ENCODE measurements at regions not wholly inside any gene's neighbourhood (a gene's known extent, or its start where the extent isn't known, plus 50 kb on each side); places are given as distances from the start of the nearest gene placed in this dataset.
"Not testable (repeated sequence)": the region's sequence is repeated elsewhere in the genome, so short reads cannot be mapped to it uniquely, and the experiment has no call there.

DNA sequence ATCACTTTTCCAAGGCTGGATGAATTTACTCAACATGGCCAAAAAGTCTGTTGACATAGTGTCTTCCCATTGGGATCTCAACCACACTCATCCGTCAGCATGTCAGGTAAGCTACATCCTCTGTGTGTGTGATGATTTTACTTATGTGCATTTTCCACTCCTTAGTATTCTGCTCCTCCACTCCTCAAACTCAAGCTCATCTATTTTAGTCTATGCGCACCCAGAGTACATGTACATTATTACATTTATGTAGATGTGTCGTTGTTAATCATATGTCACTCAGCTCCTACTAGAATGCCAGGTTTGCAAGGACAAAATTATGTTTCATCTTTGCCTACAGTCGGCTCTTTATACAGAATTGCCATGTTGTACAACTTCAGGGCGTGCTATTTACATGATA, 216.0 kb downstream of the ZNF37A start:
- H3K36me3 ChIP-seq (ENCODE audit: control insufficient read depth, insufficient read depth, low read length); H3K27me3 ChIP-seq (ENCODE audit: control insufficient read depth, insufficient read depth, low read length): not testable (repeated sequence)

GRCh38 chr10:38315090-38315805, 221.1 kb downstream of the ZNF37A start:
- not testable (repeated sequence) for H3K36me3 ChIP-seq (ENCODE audit: control insufficient read depth, insufficient read depth, low read length); H3K4me1 ChIP-seq (ENCODE audit: control insufficient read depth, insufficient read depth, low read length); H3K4me3 ChIP-seq (ENCODE audit: low read length); H3K27ac ChIP-seq (ENCODE audit: low read depth, low read length); H3K27me3 ChIP-seq (ENCODE audit: control insufficient read depth, insufficient read depth, low read length); H3K9ac ChIP-seq (ENCODE audit: low read length)

More for the DNA sequence above, 216.0 kb downstream of the ZNF37A start:
- not testable (repeated sequence) for H3K9ac ChIP-seq (ENCODE audit: low read length); H3K4me1 ChIP-seq (ENCODE audit: control insufficient read depth, insufficient read depth, low read length); H3K27ac ChIP-seq (ENCODE audit: low read depth, low read length); H3K4me3 ChIP-seq (ENCODE audit: low read length)

DNA sequence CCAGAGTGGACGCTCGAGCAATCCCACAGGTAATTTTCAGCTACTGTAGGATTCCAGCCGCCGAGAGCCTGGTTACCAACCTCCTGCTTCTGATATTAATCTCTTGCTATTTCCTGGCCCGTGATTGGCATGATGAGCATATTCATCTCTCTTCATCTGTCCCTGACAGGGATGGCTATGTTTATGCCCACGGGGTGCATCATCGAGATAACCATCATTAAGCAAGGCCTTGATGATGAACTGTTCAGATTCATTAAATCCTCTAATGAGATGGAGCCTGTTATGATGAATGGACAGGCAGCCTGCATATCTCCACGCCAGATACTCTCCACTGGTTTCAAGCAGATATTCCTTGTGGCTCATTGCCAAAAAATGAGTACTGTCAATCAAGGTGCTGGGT, 227.3 kb downstream of the ZNF37A start:
- not testable (repeated sequence) for H3K27ac ChIP-seq (ENCODE audit: low read depth, low read length); H3K4me1 ChIP-seq (ENCODE audit: control insufficient read depth, insufficient read depth, low read length); H3K27me3 ChIP-seq (ENCODE audit: control insufficient read depth, insufficient read depth, low read length); H3K4me3 ChIP-seq (ENCODE audit: low read length); H3K36me3 ChIP-seq (ENCODE audit: control insufficient read depth, insufficient read depth, low read length); H3K9ac ChIP-seq (ENCODE audit: low read length)

GRCh38 chr10:38330306-38330705, 236.2 kb downstream of the ZNF37A start:
- H3K27ac ChIP-seq (ENCODE audit: low read depth, low read length); H3K36me3 ChIP-seq (ENCODE audit: control insufficient read depth, insufficient read depth, low read length); H3K4me1 ChIP-seq (ENCODE audit: control insufficient read depth, insufficient read depth, low read length); H3K4me3 ChIP-seq (ENCODE audit: low read length); H3K27me3 ChIP-seq (ENCODE audit: control insufficient read depth, insufficient read depth, low read length); H3K9ac ChIP-seq (ENCODE audit: low read length): not testable (repeated sequence)

- H3K27ac ChIP-seq (ENCODE audit: low read depth, low read length); H3K27me3 ChIP-seq (ENCODE audit: control insufficient read depth, insufficient read depth, low read length); H3K9ac ChIP-seq (ENCODE audit: low read length); H3K4me3 ChIP-seq (ENCODE audit: low read length); H3K4me1 ChIP-seq (ENCODE audit: control insufficient read depth, insufficient read depth, low read length); H3K36me3 ChIP-seq (ENCODE audit: control insufficient read depth, insufficient read depth, low read length): not testable (repeated sequence)
Observed at GRCh38 chr10:38331106-38331505, 237.0 kb downstream of the ZNF37A start.

GRCh38 chr10:38333699-38334098, 239.6 kb downstream of the ZNF37A start:
- H3K27me3 ChIP-seq (ENCODE audit: control insufficient read depth, insufficient read depth, low read length); H3K4me1 ChIP-seq (ENCODE audit: control insufficient read depth, insufficient read depth, low read length); H3K36me3 ChIP-seq (ENCODE audit: control insufficient read depth, insufficient read depth, low read length); H3K9ac ChIP-seq (ENCODE audit: low read length); H3K4me3 ChIP-seq (ENCODE audit: low read length); H3K27ac ChIP-seq (ENCODE audit: low read depth, low read length): not testable (repeated sequence)

DNA sequence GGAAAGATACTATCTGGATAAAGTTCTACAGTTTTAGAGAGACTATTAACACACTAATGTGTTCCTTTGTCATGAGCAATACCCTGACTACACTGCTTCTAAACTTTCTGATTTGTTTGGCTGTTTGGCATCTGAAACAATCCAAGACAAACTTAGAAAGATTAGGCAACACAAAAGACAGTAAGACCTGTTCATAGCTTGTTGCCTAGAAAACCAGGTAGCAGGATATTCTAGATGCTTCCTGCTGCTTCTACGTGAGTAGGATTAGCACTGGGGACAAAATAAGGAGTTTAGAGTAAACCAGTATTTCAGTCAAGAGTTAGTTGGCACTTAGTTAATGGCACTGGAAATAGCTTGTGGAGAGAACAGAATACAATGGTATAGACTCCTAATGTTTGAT, 256.5 kb downstream of the ZNF37A start:
- H3K4me1 ChIP-seq (ENCODE audit: control insufficient read depth, insufficient read depth, low read length); H3K27ac ChIP-seq (ENCODE audit: low read depth, low read length); H3K36me3 ChIP-seq (ENCODE audit: control insufficient read depth, insufficient read depth, low read length); H3K27me3 ChIP-seq (ENCODE audit: control insufficient read depth, insufficient read depth, low read length); H3K9ac ChIP-seq (ENCODE audit: low read length); H3K4me3 ChIP-seq (ENCODE audit: low read length): not testable (repeated sequence)

- H3K36me3 ChIP-seq (ENCODE audit: control insufficient read depth, insufficient read depth, low read length); H3K27me3 ChIP-seq (ENCODE audit: control insufficient read depth, insufficient read depth, low read length); H3K4me3 ChIP-seq (ENCODE audit: low read length); H3K27ac ChIP-seq (ENCODE audit: low read depth, low read length); H3K9ac ChIP-seq (ENCODE audit: low read length); H3K4me1 ChIP-seq (ENCODE audit: control insufficient read depth, insufficient read depth, low read length): not testable (repeated sequence)
Observed at GRCh38 chr10:38354410-38354809, 260.3 kb downstream of the ZNF37A start.

DNA sequence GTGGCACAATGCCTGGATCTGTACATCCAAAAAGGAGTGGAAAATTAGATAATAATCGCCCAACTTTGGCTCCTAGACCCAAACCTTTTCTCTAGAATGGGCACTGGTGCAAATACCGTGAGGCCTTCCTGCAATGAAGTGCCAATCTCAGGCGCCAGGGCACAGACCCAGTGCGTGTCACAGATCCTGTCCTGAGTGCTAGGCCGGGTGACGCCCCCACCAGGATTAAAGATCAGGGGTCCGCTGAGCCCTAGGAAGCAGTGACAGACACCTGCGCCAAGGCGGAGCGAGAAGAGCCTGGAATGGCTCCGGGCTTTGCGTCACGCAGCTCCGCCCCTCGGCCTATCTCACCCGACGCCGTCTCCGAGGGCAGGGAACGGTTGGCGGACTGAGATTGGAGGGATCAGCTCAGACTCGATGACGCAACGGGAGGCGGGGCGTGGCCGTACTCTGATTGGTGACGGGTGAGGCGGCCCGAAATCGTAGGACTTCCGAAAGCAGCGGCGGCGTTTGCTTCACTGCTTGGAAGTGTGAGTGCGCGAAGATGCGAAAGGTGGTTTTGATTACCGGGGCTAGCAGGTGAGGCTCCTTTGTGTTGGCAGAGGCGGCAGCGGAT, 261.9 kb downstream of the ZNF37A start:
- peak overlapping the region; percentile 68 for H3K4me3 ChIP-seq (ENCODE audit: low read length)
- H3K9ac ChIP-seq (ENCODE audit: low read length) = peak overlapping the region; percentile 57
- H3K27ac ChIP-seq (ENCODE audit: low read depth, low read length) = peak overlapping the region; percentile 75
- H3K36me3 ChIP-seq (ENCODE audit: control insufficient read depth, insufficient read depth, low read length); H3K4me1 ChIP-seq (ENCODE audit: control insufficient read depth, insufficient read depth, low read length); H3K27me3 ChIP-seq (ENCODE audit: control insufficient read depth, insufficient read depth, low read length): not testable (repeated sequence)

GRCh38 chr10:38356527-38356926, 262.4 kb downstream of the ZNF37A start:
- H3K36me3 ChIP-seq (ENCODE audit: control insufficient read depth, insufficient read depth, low read length); H3K27me3 ChIP-seq (ENCODE audit: control insufficient read depth, insufficient read depth, low read length); H3K4me1 ChIP-seq (ENCODE audit: control insufficient read depth, insufficient read depth, low read length): not testable (repeated sequence)
- H3K27ac ChIP-seq (ENCODE audit: low read depth, low read length) = peak overlapping the region; percentile 52
- peak overlapping the region; percentile 68 for H3K4me3 ChIP-seq (ENCODE audit: low read length)
- H3K9ac ChIP-seq (ENCODE audit: low read length) = peak overlapping the region; percentile 57

- H3K36me3 ChIP-seq (ENCODE audit: control insufficient read depth, insufficient read depth, low read length); H3K4me1 ChIP-seq (ENCODE audit: control insufficient read depth, insufficient read depth, low read length); H3K9ac ChIP-seq (ENCODE audit: low read length); H3K4me3 ChIP-seq (ENCODE audit: low read length); H3K27ac ChIP-seq (ENCODE audit: low read depth, low read length); H3K27me3 ChIP-seq (ENCODE audit: control insufficient read depth, insufficient read depth, low read length): not testable (repeated sequence)
Observed at GRCh38 chr10:38362514-38362913, 268.4 kb downstream of the ZNF37A start.

GRCh38 chr10:38364073-38364472, 269.9 kb downstream of the ZNF37A start:
- not testable (repeated sequence) for H3K9ac ChIP-seq (ENCODE audit: low read length); H3K4me3 ChIP-seq (ENCODE audit: low read length); H3K36me3 ChIP-seq (ENCODE audit: control insufficient read depth, insufficient read depth, low read length); H3K4me1 ChIP-seq (ENCODE audit: control insufficient read depth, insufficient read depth, low read length); H3K27ac ChIP-seq (ENCODE audit: low read depth, low read length); H3K27me3 ChIP-seq (ENCODE audit: control insufficient read depth, insufficient read depth, low read length)

DNA sequence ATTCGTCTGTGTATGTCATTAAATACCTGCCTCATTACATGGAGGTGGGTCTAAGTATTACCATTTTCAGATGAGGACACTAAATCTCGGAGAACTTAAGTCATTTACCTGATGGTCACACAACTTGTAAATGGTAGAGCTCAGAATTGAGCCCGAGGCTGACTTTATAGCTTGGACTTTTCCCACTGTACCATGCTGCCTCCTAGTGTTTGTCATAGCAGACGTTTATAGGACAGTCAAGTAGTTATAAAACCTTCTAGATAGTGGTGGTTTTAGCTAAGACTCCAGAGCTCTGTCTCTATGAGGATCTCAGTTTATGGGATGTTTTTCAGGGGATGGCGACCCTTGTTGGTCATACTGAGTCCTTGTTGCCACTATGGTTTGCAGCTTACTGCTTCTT, 271.8 kb downstream of the ZNF37A start:
- not testable (repeated sequence) for H3K27me3 ChIP-seq (ENCODE audit: control insufficient read depth, insufficient read depth, low read length); H3K27ac ChIP-seq (ENCODE audit: low read depth, low read length); H3K36me3 ChIP-seq (ENCODE audit: control insufficient read depth, insufficient read depth, low read length); H3K4me3 ChIP-seq (ENCODE audit: low read length); H3K4me1 ChIP-seq (ENCODE audit: control insufficient read depth, insufficient read depth, low read length); H3K9ac ChIP-seq (ENCODE audit: low read length)
